UCSD-AML1 (cell line): ENCODE measurements at regions not wholly inside any gene's neighbourhood (a gene's known extent, or its start where the extent isn't known, plus 50 kb on each side); places are given as distances from the start of the nearest gene placed in this dataset.

Experiments used
- DNase-seq: peaks from one replicate; lab custom pipeline; 2025; ENCODE audit not compliant: unreplicated experiment; lab: John Stamatoyannopoulos, UW

DNA sequence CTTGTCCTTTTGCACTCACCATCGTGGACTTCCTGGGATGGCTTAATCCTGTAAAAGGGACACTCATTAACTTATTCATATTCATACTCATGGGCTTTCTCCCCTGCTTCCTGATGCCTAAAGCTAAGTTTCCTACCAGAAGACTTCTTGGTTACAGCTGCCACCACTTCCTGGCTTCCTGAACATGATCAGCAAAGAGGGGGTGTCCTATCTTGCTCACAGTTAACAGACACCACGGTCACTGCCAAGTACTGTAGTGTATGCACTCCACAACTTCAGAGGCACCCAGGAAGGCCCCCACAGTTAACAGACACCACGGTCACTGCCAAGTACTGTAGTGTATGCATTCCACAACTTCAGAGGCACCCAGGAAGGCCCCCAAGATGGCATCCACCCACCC, 177.8 kb downstream of the SIPA1L2 start:
- peak; percentile 32 for DNase-seq

DNA sequence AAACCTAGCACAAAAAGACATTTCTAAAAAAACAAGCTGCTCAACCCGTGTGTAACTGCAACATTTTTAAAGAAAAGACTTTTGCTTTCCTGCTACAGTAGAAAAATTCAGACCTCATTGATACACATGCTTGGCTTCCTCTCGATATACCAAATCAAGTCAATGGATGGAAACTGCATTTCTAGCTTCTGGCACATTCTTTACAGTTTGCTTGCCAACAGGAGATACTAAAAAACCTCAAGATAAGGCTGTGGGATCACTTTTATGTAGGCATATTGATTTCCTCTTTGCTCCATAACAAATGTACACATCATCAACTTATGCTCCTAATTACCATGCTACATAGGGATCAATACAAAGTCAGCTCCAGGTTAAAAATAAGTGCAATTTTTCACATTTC, 178.4 kb downstream of the SIPA1L2 start:
- DNase-seq: no peak

DNA sequence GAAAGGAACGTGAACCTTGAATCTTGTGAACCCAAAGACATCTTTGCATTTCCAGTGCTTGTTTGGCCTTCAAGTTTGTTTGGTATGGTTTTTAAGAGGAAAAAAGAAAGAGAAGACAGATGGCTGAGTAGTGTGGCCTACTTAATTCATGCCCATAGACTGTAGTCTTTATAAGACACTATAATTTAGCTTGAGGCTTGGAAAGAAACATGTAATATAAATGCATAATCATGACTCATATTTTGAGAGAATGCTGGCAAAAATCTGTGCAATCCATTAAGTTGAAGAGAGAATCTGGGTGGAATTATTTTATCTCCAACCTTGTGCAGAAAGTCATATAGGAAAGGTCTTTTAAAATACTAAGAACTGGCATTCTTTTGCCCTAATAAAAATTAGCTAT, 179.3 kb downstream of the SIPA1L2 start:
- no peak for DNase-seq

DNA sequence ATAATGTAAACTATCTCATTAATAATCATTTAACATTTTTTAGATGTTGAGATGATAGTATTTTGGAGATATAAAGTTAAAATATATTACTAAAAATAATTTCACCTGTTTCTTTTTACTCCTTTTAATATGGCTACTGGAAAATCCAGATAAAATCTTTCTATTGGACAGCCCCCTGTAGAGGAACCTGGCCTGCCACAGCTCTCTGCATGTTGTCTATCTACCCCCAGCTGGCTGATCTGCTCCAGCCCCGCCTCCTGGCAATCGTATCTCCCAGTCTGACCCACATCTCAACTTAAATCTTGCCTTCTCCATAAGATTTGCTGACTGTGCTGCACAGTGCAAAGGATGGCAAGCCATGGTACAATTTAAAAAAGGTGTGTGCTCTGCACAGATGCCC, 182.8 kb downstream of the SIPA1L2 start:
- no peak for DNase-seq

DNA sequence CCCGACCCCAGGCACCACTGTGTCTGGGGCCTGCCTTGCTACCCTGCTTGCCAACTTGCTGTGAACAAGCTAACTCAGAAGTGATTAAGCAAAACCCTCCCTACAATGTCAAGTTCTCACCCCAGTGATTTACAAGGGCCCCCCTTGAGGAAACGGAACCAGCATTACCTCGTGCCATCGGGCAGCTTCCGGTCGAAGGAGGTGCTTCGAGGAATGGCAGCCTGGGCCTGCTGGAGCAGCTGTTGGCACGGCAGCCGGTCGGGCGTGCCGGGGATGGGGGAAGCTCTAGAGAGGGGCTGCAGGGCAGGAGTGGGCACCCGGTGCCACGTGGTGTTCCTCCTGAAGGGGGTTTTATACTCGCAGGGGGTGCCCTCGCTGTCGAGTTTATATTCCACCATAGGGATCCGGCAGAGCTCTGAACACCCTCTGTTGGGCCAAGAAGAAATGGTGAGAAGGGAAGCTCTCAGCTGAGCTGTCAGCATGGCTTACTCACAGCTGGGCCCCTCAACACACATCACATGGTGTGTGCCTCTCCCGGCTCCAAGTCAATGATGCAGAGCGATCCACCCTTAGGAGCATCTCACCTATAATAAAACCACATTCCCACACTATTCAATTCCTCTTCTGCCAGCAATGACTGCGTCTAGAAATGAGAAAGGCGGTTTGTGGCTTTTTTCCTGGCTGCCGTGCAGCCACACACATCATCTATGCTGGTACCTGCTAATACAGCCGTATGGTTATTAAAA, 184.4 kb downstream of the SIPA1L2 start:
- DNase-seq: no peak

DNA sequence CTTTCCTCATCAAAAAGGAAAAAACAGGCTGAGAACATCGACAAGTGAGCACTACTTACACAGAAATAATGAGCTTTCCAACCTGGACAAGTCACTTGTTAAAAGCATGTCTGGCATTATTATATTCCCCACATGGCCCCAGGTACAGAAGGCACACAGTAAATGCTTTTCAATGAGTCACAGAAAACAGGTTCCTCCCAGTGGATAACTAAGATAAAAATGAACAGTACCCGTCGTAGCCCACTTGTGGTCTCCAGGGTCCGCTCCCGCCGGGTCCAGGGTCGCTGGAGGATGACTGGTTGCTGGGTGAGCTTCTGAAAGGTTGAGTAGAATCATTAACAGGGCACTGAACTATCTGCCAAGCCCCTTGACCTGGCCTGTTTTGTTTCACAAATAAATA, 186.6 kb downstream of the SIPA1L2 start:
- DNase-seq: no peak

DNA sequence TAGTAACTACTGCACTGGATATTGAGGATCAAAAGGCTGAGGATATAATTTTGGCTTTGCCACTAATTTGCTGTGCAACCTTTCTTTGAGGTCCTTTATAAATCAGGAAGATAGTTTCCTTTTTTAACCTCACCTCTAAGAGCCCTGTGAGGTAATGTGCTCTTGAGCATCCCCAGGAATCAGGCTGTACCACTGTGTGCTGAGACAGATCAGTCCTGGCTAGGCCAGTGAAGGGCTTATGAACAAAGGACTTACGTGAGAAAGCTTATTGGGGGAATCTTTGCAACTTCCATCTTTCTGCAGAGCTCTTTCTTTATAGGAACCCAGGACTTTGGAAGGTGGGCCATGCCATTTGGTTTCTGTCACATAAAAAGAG, 188.9 kb downstream of the SIPA1L2 start:
- no peak for DNase-seq

DNA sequence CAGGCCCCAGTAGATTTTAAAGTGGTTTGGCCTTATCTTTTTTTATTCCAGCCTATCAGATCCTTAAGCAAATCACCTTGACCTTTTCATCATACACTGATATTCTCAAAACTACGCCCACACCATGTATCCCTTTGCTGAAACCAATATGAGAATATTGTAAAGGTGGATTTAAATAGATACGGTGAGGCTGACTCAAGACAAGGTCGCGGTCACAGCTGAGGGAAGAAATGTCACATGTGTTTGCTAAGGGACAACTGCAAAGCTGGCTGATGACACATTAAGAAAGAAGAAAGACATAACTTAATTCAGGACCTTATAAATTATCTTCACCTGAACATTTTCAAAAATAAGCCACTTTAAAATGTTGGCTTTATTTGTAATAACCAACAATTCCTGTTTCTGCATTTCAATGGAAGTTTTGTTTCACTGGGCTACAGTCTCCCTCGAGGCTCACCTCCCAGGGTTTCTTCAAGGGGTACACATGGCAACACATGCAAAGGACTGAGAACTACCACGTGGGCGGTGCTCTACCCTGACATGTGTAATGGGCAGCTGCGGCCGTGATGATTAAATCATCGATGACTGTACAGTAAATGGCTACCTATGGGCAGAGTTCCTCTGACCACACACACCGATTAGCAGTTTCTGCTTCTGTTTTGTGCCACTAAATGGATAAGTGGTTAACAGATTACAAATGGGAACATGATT, 189.5 kb downstream of the SIPA1L2 start:
- no peak for DNase-seq

DNA sequence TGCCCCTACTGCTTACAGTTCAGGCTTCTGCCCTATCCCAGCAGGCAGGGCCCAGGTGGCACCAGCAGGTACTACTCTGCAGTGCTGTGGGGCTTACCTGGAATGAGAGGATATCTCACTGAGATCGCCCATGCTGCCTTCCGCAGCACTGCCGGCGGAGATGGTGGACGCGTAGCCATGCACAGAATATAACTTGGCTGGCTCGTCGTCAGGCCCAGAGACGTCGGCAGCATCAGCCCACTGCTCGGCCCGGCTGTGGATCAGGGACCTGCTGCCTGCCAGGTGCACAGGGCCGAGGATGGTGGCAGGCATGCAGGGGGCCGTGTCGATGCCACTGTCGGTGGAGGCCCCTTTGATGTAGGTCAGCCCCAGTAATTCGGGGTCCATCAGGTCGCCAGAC, 190.9 kb downstream of the SIPA1L2 start:
- DNase-seq: no peak

DNA sequence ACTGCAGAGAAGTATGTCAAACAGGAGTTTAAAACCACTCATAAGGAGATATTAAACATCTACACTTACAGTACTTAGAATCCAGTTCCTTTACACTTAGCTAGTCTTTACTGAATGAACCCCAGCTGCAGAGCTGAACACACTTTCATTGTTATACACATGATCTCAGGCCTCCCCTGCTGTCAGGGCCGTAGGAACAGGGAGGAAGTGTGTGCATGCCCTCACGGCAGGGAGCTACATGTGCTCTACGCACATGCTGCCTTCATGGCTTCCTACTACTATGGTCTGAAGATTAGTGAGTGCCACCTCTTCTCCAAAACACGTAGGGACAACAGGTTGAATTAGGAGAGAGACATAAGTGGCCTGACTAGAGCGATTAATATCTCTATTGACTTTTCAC, 191.5 kb downstream of the SIPA1L2 start:
- no peak for DNase-seq

DNA sequence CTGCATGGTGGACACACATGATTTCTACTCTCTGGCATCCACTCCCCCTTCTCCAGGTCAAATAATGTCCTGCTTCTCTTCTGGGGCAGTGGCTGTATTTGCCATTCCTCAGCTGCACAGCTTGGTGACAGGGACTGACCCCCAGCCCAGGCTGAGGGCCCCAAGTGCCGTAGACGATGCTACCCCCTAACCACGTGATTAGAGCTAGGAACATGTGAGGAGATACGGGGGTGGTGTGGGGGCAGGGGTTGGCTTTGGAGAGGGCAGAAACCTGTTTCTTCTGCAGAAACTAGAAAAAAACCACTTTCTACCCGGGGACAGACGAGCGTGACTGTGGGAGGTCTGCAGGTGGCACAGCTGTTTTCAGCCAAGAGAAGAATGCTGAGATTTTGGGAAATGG, 192.4 kb downstream of the SIPA1L2 start:
- no peak for DNase-seq

DNA sequence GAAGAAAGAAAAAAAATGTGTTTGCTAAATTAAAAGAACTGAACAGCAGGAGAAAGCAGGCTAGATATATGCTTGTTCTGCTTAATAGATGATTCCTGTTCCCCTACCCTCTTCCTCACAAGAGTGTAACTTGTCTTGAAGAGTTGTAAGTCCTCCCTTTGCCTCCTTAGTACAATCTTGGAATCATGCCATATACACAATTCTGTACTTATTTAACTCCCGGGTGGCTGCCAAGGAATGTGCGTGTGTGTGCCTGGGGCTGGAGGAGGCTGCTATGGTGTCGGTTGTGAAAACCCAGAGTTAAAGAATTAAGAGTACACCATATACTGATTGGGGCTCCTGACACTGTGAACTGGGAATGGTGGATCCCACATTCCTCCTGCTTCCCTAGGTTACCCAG, 194.2 kb downstream of the SIPA1L2 start:
- DNase-seq: no peak

DNA sequence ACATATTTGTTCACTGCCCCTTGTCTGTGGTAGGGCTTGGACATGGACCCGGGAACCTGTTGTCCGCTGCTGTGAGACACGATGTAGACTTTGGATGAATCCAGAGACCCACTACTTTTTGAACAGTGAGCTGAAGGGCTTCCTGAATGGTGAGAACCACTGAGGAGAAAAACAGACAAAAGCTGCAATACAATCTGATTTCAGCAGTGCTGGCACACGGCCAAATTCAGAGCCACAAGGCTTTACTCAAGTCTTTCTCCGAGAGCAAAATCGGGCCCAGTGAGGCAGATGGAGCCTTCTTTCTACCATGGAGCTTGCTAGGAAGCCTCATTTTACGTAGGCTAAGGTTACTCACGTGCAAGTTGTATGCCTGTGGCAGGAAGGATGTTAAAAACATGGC, 197.6 kb downstream of the SIPA1L2 start:
- DNase-seq: no peak

DNA sequence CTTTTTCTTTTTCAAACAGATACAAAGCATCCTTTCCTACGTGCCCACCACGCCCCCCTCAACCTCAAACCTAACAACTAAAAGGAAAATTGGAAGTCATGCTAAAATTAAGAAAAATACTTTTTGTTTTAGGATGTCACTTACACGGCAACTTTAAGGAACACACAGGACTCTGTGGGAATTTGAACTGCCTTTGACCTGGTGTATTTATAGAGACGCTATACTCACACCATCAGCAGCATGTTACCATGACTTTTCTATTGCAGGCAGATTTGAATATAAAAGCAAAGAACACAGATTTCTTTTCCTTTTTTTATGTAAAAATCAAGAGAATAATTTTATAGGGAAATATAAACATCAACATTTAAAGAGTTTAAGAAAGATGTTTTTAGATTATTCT, 198.2 kb downstream of the SIPA1L2 start:
- no peak for DNase-seq

DNA sequence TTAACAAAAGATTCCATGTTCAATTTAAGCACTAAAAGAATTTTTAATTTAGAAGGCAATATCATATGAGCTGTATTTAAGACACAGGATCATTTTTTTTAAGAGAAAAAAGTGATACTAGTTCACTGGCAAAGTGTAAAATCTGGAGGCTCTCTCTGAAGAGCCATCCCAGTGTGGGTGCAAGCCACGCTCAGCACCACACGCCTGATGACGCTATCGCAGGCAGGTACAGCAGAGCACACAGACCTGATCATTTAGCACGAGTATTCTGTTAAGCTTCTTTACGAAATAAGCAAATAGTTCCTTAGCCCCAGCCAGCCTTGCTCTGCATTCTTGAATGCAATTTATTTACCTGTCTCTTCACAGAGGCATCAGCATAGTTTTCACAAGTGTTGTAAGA, 198.6 kb downstream of the SIPA1L2 start:
- DNase-seq: no peak

DNA sequence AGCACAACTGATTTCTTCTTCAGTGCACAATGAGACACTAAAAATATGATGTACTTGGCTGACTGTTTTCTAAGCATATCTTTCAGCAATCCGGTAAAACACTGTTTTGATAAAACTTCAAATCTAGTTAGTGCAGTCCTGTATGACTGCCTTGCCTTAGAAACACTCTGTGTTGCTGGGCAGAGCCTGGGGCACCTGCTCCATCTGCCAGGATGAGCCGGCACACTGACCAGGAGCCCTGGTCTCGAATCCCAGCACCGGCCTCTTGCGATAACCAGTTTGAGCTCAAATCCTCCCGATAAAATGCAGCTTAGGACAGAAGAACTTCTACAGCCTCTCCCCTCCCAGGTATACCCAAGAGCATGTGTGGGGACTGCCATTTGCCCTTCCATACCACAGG, 199.5 kb downstream of the SIPA1L2 start:
- no peak for DNase-seq

DNA sequence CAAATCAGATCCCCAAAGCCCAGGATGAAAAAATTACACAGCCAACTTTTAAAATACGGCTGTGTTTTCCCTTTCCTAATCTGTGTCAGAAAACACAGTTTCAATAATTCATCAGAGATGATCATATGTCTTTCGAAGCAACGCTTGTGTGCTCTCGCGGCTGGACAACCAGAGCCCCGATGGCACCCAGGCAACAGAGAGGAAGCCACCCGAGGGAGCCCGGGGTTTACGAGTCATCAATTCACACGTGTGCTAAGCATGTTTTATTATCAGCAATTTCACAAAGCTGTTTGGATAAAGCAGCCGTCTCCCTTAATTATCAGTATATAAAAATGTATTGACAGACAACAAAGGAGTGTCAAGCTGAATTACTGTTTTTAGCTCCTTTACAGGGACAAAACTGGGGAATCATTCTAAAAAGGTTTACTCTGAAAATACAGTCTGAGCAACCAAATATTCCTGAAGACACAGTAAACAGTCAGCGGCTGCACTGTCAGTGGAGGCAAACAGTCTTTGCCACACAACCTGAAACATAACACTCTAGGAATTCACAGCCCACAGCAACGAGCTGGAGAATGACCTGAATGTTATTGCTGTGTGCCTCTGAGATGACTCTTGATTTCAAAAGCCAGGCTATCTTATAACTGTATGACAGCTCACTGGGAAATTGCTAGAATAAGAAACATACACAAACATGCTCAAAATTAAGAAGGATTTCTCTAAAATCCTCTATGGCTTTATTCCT, 201.0 kb downstream of the SIPA1L2 start:
- DNase-seq: no peak

DNA sequence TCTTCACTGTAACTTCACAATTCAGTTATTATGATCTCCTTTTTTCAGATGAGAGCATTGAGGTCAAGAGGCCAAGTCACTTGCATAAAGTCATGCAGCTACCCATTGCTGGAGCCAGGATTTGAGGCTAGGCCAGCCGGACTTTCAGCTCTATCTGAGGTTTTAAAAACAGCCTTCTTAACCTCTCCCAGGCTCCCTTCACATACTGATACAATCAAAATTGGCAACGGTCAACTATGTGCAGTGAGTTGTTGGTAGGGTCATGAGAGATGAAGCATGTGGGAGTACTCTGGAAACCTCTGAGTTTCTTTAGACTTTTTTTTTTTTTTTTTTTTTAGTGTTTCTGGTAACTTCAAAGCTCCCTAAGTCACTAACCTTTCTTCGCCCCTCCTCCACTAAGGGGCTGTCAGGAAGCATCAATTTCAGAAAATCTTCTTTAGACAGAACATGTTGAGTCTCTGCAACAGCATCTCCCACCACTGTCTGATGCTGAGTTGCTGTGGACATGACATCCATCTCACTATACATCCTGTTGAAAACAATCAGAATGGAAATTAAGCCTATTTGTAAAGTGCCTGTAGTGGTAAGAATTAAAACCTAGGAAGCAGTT, 201.8 kb downstream of the SIPA1L2 start:
- DNase-seq: no peak

DNA sequence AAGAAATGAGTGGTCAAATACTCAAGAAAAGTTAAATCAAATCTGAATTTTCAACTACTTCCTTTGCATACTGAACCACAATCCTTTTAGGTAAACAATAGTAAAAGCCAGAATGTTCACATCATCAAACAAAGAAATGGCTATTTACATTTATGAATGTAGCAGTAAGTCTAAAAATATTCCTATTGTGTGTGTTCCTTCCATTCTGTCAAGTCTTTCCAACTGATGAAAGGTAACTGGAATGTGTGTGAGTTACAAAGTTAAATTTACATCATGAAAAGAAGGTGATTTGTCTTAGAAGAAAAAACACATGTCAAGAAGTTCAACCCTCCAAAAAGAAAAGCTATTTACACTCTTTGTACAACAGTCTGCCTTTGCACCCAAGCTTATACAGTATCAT, 203.1 kb downstream of the SIPA1L2 start:
- DNase-seq: no peak

DNA sequence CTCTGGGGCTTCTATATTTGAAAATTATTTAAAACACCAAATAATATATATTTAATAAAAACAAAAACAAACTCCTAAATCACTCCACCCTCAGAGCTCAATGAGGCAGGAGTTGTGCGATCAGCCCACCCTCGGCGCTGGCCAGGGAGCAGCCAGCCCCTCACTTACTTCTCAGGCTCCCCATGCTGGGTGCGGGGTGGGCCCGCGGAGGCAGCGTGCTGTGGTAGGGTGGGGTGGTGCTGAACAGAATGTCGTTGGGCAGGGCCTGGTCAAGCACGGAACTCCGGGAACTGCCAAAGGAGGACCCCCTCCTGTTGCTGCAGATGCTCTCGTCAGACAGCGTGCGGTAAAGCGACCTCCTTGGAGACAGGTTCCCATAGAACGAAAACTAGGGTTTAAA, 204.5 kb downstream of the SIPA1L2 start:
- DNase-seq: no peak

DNA sequence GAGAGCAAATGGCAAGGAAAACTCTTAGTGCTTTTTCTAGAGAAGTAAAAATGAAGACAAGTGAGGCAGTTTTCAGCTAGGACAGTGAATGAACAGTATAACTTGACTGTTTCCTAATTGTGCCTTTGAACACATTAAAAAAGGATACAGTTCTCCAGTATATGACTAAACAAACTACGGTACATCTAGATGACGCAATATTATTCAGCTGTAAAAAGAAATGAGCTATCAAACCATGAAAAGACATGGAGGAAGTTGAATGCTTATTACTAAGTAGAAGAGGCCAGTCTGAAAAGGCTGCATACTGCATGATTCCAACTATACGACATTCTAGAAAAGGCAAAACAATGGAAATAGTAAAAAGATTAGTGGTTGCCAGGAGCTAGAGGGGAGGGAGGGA, 206.3 kb downstream of the SIPA1L2 start:
- no peak for DNase-seq

DNA sequence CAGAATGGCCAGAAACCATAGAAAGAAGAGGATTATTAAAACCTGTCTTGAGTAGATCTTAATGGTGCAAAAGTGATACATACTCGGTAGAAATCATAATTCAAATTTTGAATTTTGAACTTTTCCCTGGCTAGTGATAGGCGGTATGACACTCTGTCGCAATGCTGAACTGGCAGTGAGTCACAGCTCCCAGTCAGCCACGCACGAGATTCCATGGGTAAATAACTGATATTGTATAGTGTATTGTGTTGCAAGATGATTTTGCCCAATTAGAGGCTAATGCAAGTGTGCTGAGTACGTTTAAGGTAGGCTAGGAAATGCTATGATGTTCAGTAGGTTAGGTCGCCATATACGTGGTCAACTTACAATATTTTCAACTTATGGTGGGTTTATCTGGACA, 207.0 kb downstream of the SIPA1L2 start:
- DNase-seq: no peak
